GM10266 (cell line): ENCODE measurements at regions not wholly inside any gene's neighbourhood (a gene's known extent, or its start where the extent isn't known, plus 50 kb on each side); places are given as distances from the start of the nearest gene placed in this dataset.
"Not testable (repeated sequence)": the region's sequence is repeated elsewhere in the genome, so short reads cannot be mapped to it uniquely, and the experiment has no call there.

Source experiments
- DNase-seq: peaks from one replicate; pipeline ENCODE4 v3.0.0; 2012; ENCODE audit errors: extremely low spot score
- CTCF ChIP-seq: IDR thresholded peaks from 2 replicates; pipeline ENCODE4 v1.5.1; 2012; ENCODE audit warnings: mild to moderate bottlenecking, low read depth; ENCODE audit not compliant: control insufficient read depth, insufficient read depth; ENCODE audit errors: missing control alignments

- DNase-seq: no peak
- no peak for TF ChIP-seq CTCF
Observed at GRCh38 chr16:16763449-16763848, 384.5 kb downstream of the NPIPA7 start.

- DNase-seq: not testable (repeated sequence)
Observed at GRCh38 chr16:16770717-16771116, 391.8 kb downstream of the NPIPA7 start.

GRCh38 chr16:16774389-16774788, 395.4 kb downstream of the NPIPA7 start:
- no peak for TF ChIP-seq CTCF
- no peak for DNase-seq

- DNase-seq: no peak
- TF ChIP-seq CTCF: no peak
Observed at GRCh38 chr16:16778332-16778731, 399.4 kb downstream of the NPIPA7 start.

- no peak for TF ChIP-seq CTCF
- no peak for DNase-seq
Observed at GRCh38 chr16:16780588-16780987, 401.6 kb downstream of the NPIPA7 start.

- TF ChIP-seq CTCF: no peak
- DNase-seq: no peak
Observed at GRCh38 chr16:16782153-16782552, 403.2 kb downstream of the NPIPA7 start.

- DNase-seq: no peak
- no peak for TF ChIP-seq CTCF
Observed at GRCh38 chr16:16788004-16788403, 409.1 kb downstream of the NPIPA7 start.

GRCh38 chr16:16790597-16790996, 411.7 kb downstream of the NPIPA7 start:
- DNase-seq: no peak
- no peak for TF ChIP-seq CTCF
